OCI-LY1 (cell line): ENCODE measurements at regions not wholly inside any gene's neighbourhood (a gene's known extent, or its start where the extent isn't known, plus 50 kb on each side); places are given as distances from the start of the nearest gene placed in this dataset.

ENCODE experiments used
- EZH2 ChIP-seq: fragments of 200-600 bp; sonication (generic), shearing (Covaris generic); IDR thresholded peaks from 2 replicates; pipeline ENCODE4 v1.8.0; 2017; ENCODE audit warnings: borderline replicate concordance, mixed run types, mild to moderate bottlenecking, antibody characterized with exemption, low read length, moderate library complexity, mixed read lengths
- TF ChIP-seq, protein P1 (sequence below): fragments of 200-600 bp; sonication (generic), shearing (Covaris generic); IDR thresholded peaks from 2 replicates; pipeline ENCODE4 v1.5.1; 2017; ENCODE audit warnings: mild to moderate bottlenecking, antibody characterized with exemption, low read length, moderate library complexity, mixed read lengths

DNA sequence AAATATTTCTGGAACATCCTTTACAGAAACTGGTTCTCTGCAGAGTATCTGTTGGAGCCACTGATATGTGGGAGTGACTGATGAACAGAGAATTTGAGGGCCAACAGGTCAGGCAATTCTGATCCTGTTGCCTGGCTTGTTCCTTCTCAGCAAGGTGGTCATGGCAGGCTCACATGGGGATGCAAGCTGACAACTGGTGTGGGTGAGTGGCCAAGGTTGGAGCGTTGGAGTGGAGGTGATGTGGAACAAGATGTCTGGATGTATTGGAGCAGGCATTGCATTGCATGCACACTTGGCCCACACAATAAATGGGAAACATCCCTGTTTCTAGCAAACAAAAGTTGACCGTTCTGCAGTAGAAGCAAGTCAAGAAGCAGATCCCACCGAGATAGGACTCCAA lies 380.7 kb downstream of the ZNF536 start:
- TF ChIP-seq, protein P1, sequence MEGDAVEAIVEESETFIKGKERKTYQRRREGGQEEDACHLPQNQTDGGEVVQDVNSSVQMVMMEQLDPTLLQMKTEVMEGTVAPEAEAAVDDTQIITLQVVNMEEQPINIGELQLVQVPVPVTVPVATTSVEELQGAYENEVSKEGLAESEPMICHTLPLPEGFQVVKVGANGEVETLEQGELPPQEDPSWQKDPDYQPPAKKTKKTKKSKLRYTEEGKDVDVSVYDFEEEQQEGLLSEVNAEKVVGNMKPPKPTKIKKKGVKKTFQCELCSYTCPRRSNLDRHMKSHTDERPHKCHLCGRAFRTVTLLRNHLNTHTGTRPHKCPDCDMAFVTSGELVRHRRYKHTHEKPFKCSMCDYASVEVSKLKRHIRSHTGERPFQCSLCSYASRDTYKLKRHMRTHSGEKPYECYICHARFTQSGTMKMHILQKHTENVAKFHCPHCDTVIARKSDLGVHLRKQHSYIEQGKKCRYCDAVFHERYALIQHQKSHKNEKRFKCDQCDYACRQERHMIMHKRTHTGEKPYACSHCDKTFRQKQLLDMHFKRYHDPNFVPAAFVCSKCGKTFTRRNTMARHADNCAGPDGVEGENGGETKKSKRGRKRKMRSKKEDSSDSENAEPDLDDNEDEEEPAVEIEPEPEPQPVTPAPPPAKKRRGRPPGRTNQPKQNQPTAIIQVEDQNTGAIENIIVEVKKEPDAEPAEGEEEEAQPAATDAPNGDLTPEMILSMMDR: no peak
- TF ChIP-seq EZH2: no peak
